Dedifferentiated amniotic fluid mesenchymal stem cell (primary cell): ENCODE measurements at regions not wholly inside any gene's neighbourhood (a gene's known extent, or its start where the extent isn't known, plus 50 kb on each side); places are given as distances from the start of the nearest gene placed in this dataset.
"Not testable (repeated sequence)": the region's sequence is repeated elsewhere in the genome, so short reads cannot be mapped to it uniquely, and the experiment has no call there.

ENCODE experiments used
- DNase-seq: peaks from one replicate; pipeline ENCODE4 v3.0.0-alpha.2; 2016; ENCODE audit errors: extremely low spot score

- peak; percentile 45 for DNase-seq
These were observed 150.8 kb downstream of the PRL start for GRCh38 chr6:22145823-22146677.

GRCh38 chr6:22146678-22146930 lies 150.2 kb downstream of the PRL start:
- no peak for DNase-seq

GRCh38 chr6:22146931-22147701 lies 149.7 kb downstream of the PRL start:
- no peak for DNase-seq

GRCh38 chr6:22147921-22148776 lies 148.7 kb downstream of the PRL start:
- peak; percentile 82 for DNase-seq

GRCh38 chr6:22149096-22149495 lies 147.7 kb downstream of the PRL start:
- DNase-seq, result no peak

GRCh38 chr6:22149501-22150367 lies 147.1 kb downstream of the PRL start:
- DNase-seq, result peak; percentile 51

GRCh38 chr6:22150368-22151035 lies 146.3 kb downstream of the PRL start:
- DNase-seq, result no peak

GRCh38 chr6:22151892-22152291 lies 144.9 kb downstream of the PRL start:
- DNase-seq, result no peak

GRCh38 chr6:22152841-22153240 lies 144.0 kb downstream of the PRL start:
- no peak for DNase-seq

- DNase-seq, result no peak
These were observed 143.3 kb downstream of the PRL start for GRCh38 chr6:22153384-22154158.

GRCh38 chr6:22155551-22155950 lies 141.3 kb downstream of the PRL start:
- DNase-seq, result no peak

GRCh38 chr6:22157233-22157632 lies 139.6 kb downstream of the PRL start:
- DNase-seq, result no peak

- DNase-seq, result no peak
These were observed 132.6 kb downstream of the PRL start for GRCh38 chr6:22164236-22164635.

GRCh38 chr6:22171006-22171405 lies 125.8 kb downstream of the PRL start:
- DNase-seq, result not testable (repeated sequence)

- not testable (repeated sequence) for DNase-seq
These were observed 125.0 kb downstream of the PRL start for GRCh38 chr6:22171885-22172284.

- no peak for DNase-seq
These were observed 123.5 kb downstream of the PRL start for GRCh38 chr6:22173311-22173710.

GRCh38 chr6:22180250-22180649 lies 116.6 kb downstream of the PRL start:
- DNase-seq, result not testable (repeated sequence)

- no peak for DNase-seq
These were observed 112.5 kb downstream of the PRL start for GRCh38 chr6:22184371-22184770.

GRCh38 chr6:22189946-22190345 lies 106.9 kb downstream of the PRL start:
- DNase-seq, result no peak
